CD4-positive, alpha-beta T cell treated with Interleukin-10 for 1 hour (primary cell): ENCODE measurements at regions not wholly inside any gene's neighbourhood (a gene's known extent, or its start where the extent isn't known, plus 50 kb on each side); places are given as distances from the start of the nearest gene placed in this dataset.
"Not testable (repeated sequence)": the region's sequence is repeated elsewhere in the genome, so short reads cannot be mapped to it uniquely, and the experiment has no call there.

Experiments used
- DNase-seq: peaks from one replicate; pipeline ENCODE4 v3.0.0-alpha.2; 2020

- no peak for DNase-seq
Measured at GRCh38 chr12:126038434-126038833, 973.2 kb downstream of the AACS start.

- DNase-seq, result no peak
Measured at GRCh38 chr12:126040307-126040706, 975.1 kb downstream of the AACS start.

- DNase-seq, result no peak
Measured at GRCh38 chr12:126042286-126042685, 977.1 kb downstream of the AACS start.

GRCh38 chr12:126049501-126049900 lies 984.3 kb downstream of the AACS start:
- not testable (repeated sequence) for DNase-seq

- DNase-seq, result no peak
Measured at GRCh38 chr12:126051611-126052107, 986.4 kb downstream of the AACS start.

GRCh38 chr12:126055521-126055920 lies 990.3 kb downstream of the AACS start:
- DNase-seq, result no peak

GRCh38 chr12:126061777-126062176 lies 996.5 kb downstream of the AACS start:
- no peak for DNase-seq

GRCh38 chr12:126064028-126064427 lies 998.8 kb downstream of the AACS start:
- DNase-seq, result no peak

GRCh38 chr12:126067626-126068329 lies 1002.5 kb downstream of the AACS start:
- DNase-seq, result no peak

- DNase-seq, result peak; percentile 33
Measured at GRCh38 chr12:126069549-126070165, 1004.4 kb downstream of the AACS start.

GRCh38 chr12:126076515-126076914 lies 1011.3 kb downstream of the AACS start:
- no peak for DNase-seq

GRCh38 chr12:126083926-126084325 lies 1018.7 kb downstream of the AACS start:
- no peak for DNase-seq

- DNase-seq, result no peak
Measured at GRCh38 chr12:126084480-126084879, 1019.2 kb downstream of the AACS start.

- DNase-seq, result no peak
Measured at GRCh38 chr12:126086242-126086641, 1021.0 kb downstream of the AACS start.

GRCh38 chr12:126087692-126088091 lies 1022.5 kb downstream of the AACS start:
- no peak for DNase-seq

- no peak for DNase-seq
Measured at GRCh38 chr12:126093908-126094307, 1028.7 kb downstream of the AACS start.

- no peak for DNase-seq
Measured at GRCh38 chr12:126095748-126096510, 1030.7 kb downstream of the AACS start.

GRCh38 chr12:126106706-126107105 lies 1041.5 kb downstream of the AACS start:
- DNase-seq, result no peak

- no peak for DNase-seq
Measured at GRCh38 chr12:126107659-126108058, 1042.4 kb downstream of the AACS start.

GRCh38 chr12:126108247-126108646 lies 1043.0 kb downstream of the AACS start:
- no peak for DNase-seq

- DNase-seq, result no peak
Measured at GRCh38 chr12:126112141-126112540, 1046.9 kb downstream of the AACS start.

GRCh38 chr12:126112849-126113248 lies 1047.6 kb downstream of the AACS start:
- DNase-seq, result no peak

- DNase-seq, result no peak
Measured at GRCh38 chr12:126114441-126114840, 1049.2 kb downstream of the AACS start.

- DNase-seq, result no peak
Measured at GRCh38 chr12:126117502-126117901, 1052.3 kb downstream of the AACS start.
